Breast epithelium (tissue), 3 donors: ENCODE measurements at regions not wholly inside any gene's neighbourhood (a gene's known extent, or its start where the extent isn't known, plus 50 kb on each side); places are given as distances from the start of the nearest gene placed in this dataset.

Experiments used
- POLR2A ChIP-seq: fragments of 450-650 bp; IDR thresholded peaks from one replicate; pipeline ENCODE4 v1.6.1; 2016; ENCODE audit warnings: antibody characterized with exemption, mild to moderate bottlenecking, moderate library complexity
- POLR2AphosphoS5 ChIP-seq, 3 donors: sonication (generic); formaldehyde crosslinking; IDR thresholded peaks; one replicate each; pipeline ENCODE4 v1.6.1; 2017; ENCODE audit warnings: antibody characterized with exemption in 3 of 3
- TF ChIP-seq, protein P1 (sequence below), 3 donors: fragments of 450-650 bp; IDR thresholded peaks; one replicate each; pipeline ENCODE4 v1.5.1; 2016 to 2017; ENCODE audit warnings: antibody characterized with exemption in 3 of 3, mild to moderate bottlenecking in 3 of 3, moderate library complexity in 3 of 3

DNA sequence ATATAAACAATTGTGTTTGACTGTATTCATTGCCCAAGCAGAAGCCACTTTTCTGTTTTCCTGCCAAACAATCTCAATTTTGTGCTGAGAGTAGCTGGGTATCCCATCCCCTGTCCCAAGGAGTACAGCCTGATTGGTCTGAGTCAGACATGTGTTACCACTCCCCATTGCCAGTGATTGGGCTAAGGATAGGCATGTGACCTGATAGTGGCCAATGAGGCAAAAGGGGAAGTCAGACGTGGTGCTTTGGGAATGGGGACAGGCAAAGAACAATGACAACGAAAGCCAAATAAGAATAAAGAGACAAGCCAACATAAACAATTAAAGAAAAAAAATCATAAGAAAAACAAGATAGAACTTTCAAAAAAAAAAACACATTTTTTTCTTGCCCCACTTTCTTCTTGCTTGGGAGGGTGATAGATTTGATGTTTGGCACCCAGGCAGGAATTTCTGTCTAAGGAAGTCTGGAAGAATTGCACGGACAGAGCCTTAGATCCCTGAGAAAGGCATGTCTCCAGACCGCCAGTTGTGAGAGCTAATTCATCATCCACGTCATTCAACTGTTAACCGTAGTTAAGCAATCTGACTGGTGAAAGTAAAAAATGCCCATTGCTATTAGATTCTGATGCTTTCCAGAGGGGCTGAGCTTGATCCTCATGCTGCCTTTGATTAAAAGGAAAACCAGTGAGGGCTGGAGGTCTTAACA lies 626.6 kb upstream of the TMEM132C start:
- TF ChIP-seq, protein P1, sequence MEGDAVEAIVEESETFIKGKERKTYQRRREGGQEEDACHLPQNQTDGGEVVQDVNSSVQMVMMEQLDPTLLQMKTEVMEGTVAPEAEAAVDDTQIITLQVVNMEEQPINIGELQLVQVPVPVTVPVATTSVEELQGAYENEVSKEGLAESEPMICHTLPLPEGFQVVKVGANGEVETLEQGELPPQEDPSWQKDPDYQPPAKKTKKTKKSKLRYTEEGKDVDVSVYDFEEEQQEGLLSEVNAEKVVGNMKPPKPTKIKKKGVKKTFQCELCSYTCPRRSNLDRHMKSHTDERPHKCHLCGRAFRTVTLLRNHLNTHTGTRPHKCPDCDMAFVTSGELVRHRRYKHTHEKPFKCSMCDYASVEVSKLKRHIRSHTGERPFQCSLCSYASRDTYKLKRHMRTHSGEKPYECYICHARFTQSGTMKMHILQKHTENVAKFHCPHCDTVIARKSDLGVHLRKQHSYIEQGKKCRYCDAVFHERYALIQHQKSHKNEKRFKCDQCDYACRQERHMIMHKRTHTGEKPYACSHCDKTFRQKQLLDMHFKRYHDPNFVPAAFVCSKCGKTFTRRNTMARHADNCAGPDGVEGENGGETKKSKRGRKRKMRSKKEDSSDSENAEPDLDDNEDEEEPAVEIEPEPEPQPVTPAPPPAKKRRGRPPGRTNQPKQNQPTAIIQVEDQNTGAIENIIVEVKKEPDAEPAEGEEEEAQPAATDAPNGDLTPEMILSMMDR (IDR thresholded peaks at IDR 0.05): no peak
- TF ChIP-seq POLR2A: no peak
- TF ChIP-seq POLR2AphosphoS5 (IDR thresholded peaks at IDR 0.05): peak in 1 of 3 donors; percentile 19
